H1 (cell line): ENCODE measurements at regions not wholly inside any gene's neighbourhood (a gene's known extent, or its start where the extent isn't known, plus 50 kb on each side); places are given as distances from the start of the nearest gene placed in this dataset.

Experiments
- CTCF ChIA-PET: fragments of 300-600 bp; sonication (Branson Sonifier 250); formaldehyde crosslinking; loops from one replicate; lab custom pipeline; 2021; ENCODE audit not compliant: partially characterized antibody; lab: Charles Lee
- POLR2A ChIA-PET: fragments of 300-600 bp; sonication (Branson Sonifier 250); formaldehyde crosslinking; loops from one replicate; lab custom pipeline; 2021; ENCODE audit warnings: inconsistent platforms; ENCODE audit not compliant: partially characterized antibody; lab: Charles Lee
- DNase-seq, 2 experiments: peaks; one replicate each; pipeline versions ENCODE4 v3.0.0 to v3.0.0-alpha.2; 2010 to 2022; ENCODE audit warnings: low spot score in 2 of 2, low read depth in 1 of 2, mixed read lengths in 1 of 2
- FAIRE-seq: peaks from 2 replicates; lab custom pipeline; 2011; peaks lifted over from hg19 to GRCh38; lab: Jason Lieb, UNC
- H2AFZ ChIP-seq: 2 replicates; pipeline ENCODE4 v1.8.1; 2012; ENCODE audit warnings: low read length, inconsistent platforms
- H2AK5ac ChIP-seq: 2 replicates; pipeline ENCODE4 v1.6.1; 2013; ENCODE audit warnings: low read depth, low read length
- H2BK120ac ChIP-seq: replicated peaks from 2 replicates; pipeline ENCODE3; 2013; ENCODE audit warnings: low read depth, low read length, inconsistent platforms
- H2BK12ac ChIP-seq: 2 replicates; pipeline ENCODE4 v1.6.1; 2013; ENCODE audit warnings: low read depth, low read length
- H2BK15ac ChIP-seq: 2 replicates; pipeline ENCODE4 v1.6.1; 2013; ENCODE audit warnings: low read length
- H2BK20ac ChIP-seq: 2 replicates; pipeline ENCODE4 v1.6.1; 2013; ENCODE audit warnings: low read length
- H2BK5ac ChIP-seq: 2 replicates; pipeline ENCODE4 v1.6.1; 2013; ENCODE audit warnings: low read depth, low read length
- H3K14ac ChIP-seq: 2 replicates; pipeline ENCODE4 v1.6.1; 2013; ENCODE audit warnings: inconsistent platforms; ENCODE audit not compliant: insufficient read length
- H3K18ac ChIP-seq: 2 replicates; pipeline ENCODE4 v1.6.1; 2013; ENCODE audit warnings: low read length; ENCODE audit errors: extremely low read depth
- H3K23ac ChIP-seq: 2 replicates; pipeline ENCODE4 v1.6.1; 2013; ENCODE audit warnings: inconsistent platforms; ENCODE audit not compliant: insufficient read length
- H3K23me2 ChIP-seq: 2 replicates; pipeline ENCODE4 v1.6.1; 2013; ENCODE audit warnings: low read depth, low read length
- H3K27ac ChIP-seq: 2 replicates; pipeline ENCODE4 v1.6.1; 2011; ENCODE audit warnings: low read depth, low read length, inconsistent platforms
- H3K27me3 ChIP-seq, 4 experiments: replicated peaks in 1 of 4; 1 replicate in 1 of 4; 2 replicates in 3 of 4; pipeline versions ENCODE4 v1.6.1 to v1.8.1; 2011 to 2013; ENCODE audit warnings: low read length in 3 of 4, mild to moderate bottlenecking in 3 of 4, inconsistent platforms in 2 of 4, mixed read lengths in 2 of 4, moderate library complexity in 1 of 4; ENCODE audit not compliant: control insufficient read depth in 3 of 4, insufficient read depth in 3 of 4; ENCODE audit errors: extremely low read depth in 1 of 4
- H3K36me3 ChIP-seq, 4 experiments: 2 replicates each; pipeline versions ENCODE4 v1.6.1 to v1.8.1; 2011 to 2013; ENCODE audit warnings: mild to moderate bottlenecking in 4 of 4, low read length in 3 of 4, moderate library complexity in 2 of 4, control low read depth in 1 of 4, inconsistent platforms in 1 of 4; ENCODE audit not compliant: insufficient read depth in 4 of 4, control insufficient read depth in 2 of 4
- H3K4ac ChIP-seq: replicated peaks from 2 replicates; pipeline ENCODE3; 2013; ENCODE audit warnings: low read length, low read depth, mixed read lengths, inconsistent platforms; ENCODE audit not compliant: insufficient read length
- H3K4me1 ChIP-seq, 4 experiments: replicated peaks in 1 of 4; 1 replicate in 1 of 4; 2 replicates in 3 of 4; pipeline versions ENCODE4 v1.6.1 to v1.8.1; 2011 to 2013; ENCODE audit warnings: low read length in 3 of 4, inconsistent platforms in 2 of 4, mixed read lengths in 1 of 4; ENCODE audit not compliant: insufficient read depth in 4 of 4, control insufficient read depth in 3 of 4
- H3K4me2 ChIP-seq, 2 experiments: 2 replicates each; pipeline versions ENCODE4 v1.6.1 to v1.8.1; 2011 to 2013; ENCODE audit warnings: low read depth in 2 of 2, low read length in 2 of 2, control low read depth in 1 of 2, inconsistent platforms in 1 of 2, mild to moderate bottlenecking in 1 of 2; ENCODE audit not compliant: insufficient read depth in 1 of 2
- H3K4me3 ChIP-seq, 4 experiments: fragments of 200-600, 300-600 bp in 1 of 4; sonication (generic), shearing (Covaris generic), sonication (Bioruptor Twin) in 1 of 4; 2 replicates each; pipeline versions ENCODE4 v1.5.1 to v1.8.1; 2011 to 2016; ENCODE audit warnings: low read length in 4 of 4, low read depth in 3 of 4, control low read depth in 2 of 4, inconsistent platforms in 2 of 4, mild to moderate bottlenecking in 2 of 4, mixed read lengths in 1 of 4, moderate library complexity in 1 of 4; ENCODE audit not compliant: insufficient read depth in 2 of 4; ENCODE audit errors: extremely low read depth in 1 of 4
- H3K56ac ChIP-seq: replicated peaks from 2 replicates; pipeline ENCODE3; 2013; ENCODE audit warnings: low read depth, mild to moderate bottlenecking, mixed read lengths, low read length, inconsistent platforms; ENCODE audit not compliant: insufficient read length
- H3K79me1 ChIP-seq: 2 replicates; pipeline ENCODE4 v1.6.1; 2013; ENCODE audit warnings: low read depth, low read length, control low read depth
- H3K79me2 ChIP-seq, 2 experiments: 2 replicates each; pipeline versions ENCODE4 v1.6.1 to v1.8.1; 2012 to 2013; ENCODE audit warnings: low read length in 2 of 2, mild to moderate bottlenecking in 2 of 2, inconsistent platforms in 1 of 2; ENCODE audit not compliant: insufficient read depth in 2 of 2, control insufficient read depth in 1 of 2
- H3K9ac ChIP-seq, 4 experiments: replicated peaks in 1 of 4; 1 replicate in 1 of 4; 2 replicates in 3 of 4; pipeline versions ENCODE4 v1.6.1 to v1.8.1; 2011 to 2013; ENCODE audit warnings: low read depth in 3 of 4, low read length in 3 of 4, control low read depth in 2 of 4, mild to moderate bottlenecking in 2 of 4, moderate library complexity in 2 of 4, inconsistent platforms in 1 of 4; ENCODE audit errors: extremely low read depth in 1 of 4
- H3K9me3 ChIP-seq, 2 experiments: 2 replicates each; pipeline versions ENCODE4 v1.6.1 to v1.8.1; 2012 to 2013; ENCODE audit warnings: mild to moderate bottlenecking in 2 of 2, moderate library complexity in 2 of 2, control low read depth in 1 of 2, inconsistent platforms in 1 of 2, low read depth in 1 of 2, low read length in 1 of 2, mixed read lengths in 1 of 2; ENCODE audit not compliant: insufficient read depth in 2 of 2
- H4K20me1 ChIP-seq, 2 experiments: replicated peaks in 1 of 2; 2 replicates each; pipeline versions ENCODE3 to v1.8.1; 2011 to 2013; ENCODE audit warnings: inconsistent platforms in 2 of 2, low read length in 2 of 2, mild to moderate bottlenecking in 1 of 2; ENCODE audit not compliant: insufficient read depth in 2 of 2, control insufficient read depth in 1 of 2
- H4K5ac ChIP-seq: 2 replicates; pipeline ENCODE4 v1.6.1; 2013; ENCODE audit warnings: low read length, low read depth, mixed read lengths, inconsistent platforms; ENCODE audit not compliant: insufficient read length
- H4K8ac ChIP-seq: 2 replicates; pipeline ENCODE4 v1.8.0; 2013; ENCODE audit warnings: mild to moderate bottlenecking, moderate library complexity, low read length, inconsistent platforms; ENCODE audit not compliant: insufficient read depth; ENCODE audit errors: extremely low read depth
- H4K91ac ChIP-seq: replicated peaks from 2 replicates; pipeline ENCODE3; 2013; ENCODE audit warnings: low read length, mixed read lengths, inconsistent platforms; ENCODE audit not compliant: insufficient read length
- ASH2L ChIP-seq: fragments of 200-600, 300-600 bp; sonication (generic); IDR thresholded peaks from one replicate; pipeline ENCODE4 v1.7.1; 2017; ENCODE audit warnings: low read length
- BRCA1 ChIP-seq: IDR thresholded peaks from 2 replicates; pipeline ENCODE4 v1.6.1; 2012; ENCODE audit warnings: low read depth, low read length, improper control_type of control experiment
- CBX5 ChIP-seq: fragments of 300-800, 300-1000 bp; sonication (generic); IDR thresholded peaks from 2 replicates; pipeline ENCODE4 v1.7.1; 2016; ENCODE audit warnings: antibody characterized with exemption, low read length, low read depth
- CTBP2 ChIP-seq: IDR thresholded peaks from 2 replicates; pipeline ENCODE4 v1.7.0; 2011; ENCODE audit warnings: borderline replicate concordance, mild to moderate bottlenecking, moderate library complexity, mixed read lengths, low read length; ENCODE audit not compliant: insufficient read depth, insufficient read length
- JUN ChIP-seq: IDR thresholded peaks from 2 replicates; pipeline ENCODE4 v1.6.1; 2011; ENCODE audit warnings: low read depth, mild to moderate bottlenecking, improper control_type of control experiment, low read length
- POLR2A ChIP-seq, 2 experiments: IDR thresholded peaks; 1 replicate in 1 of 2; 2 replicates in 1 of 2; pipeline ENCODE4 v1.6.1; 2011; ENCODE audit warnings: low read depth in 2 of 2, low read length in 2 of 2, mild to moderate bottlenecking in 2 of 2; ENCODE audit errors: control extremely low read depth in 1 of 2
- POU5F1 ChIP-seq: IDR thresholded peaks from 2 replicates; pipeline ENCODE4 v1.6.1; 2011; ENCODE audit warnings: low read depth, mild to moderate bottlenecking, low read length, moderate library complexity
- RAD21 ChIP-seq, 2 experiments: IDR thresholded peaks in 1 of 2; conservative IDR thresholded peaks in 1 of 2; 2 replicates each; pipeline ENCODE4 v1.6.1; 2011; ENCODE audit warnings: low read depth in 2 of 2, low read length in 2 of 2, improper control_type of control experiment in 1 of 2, inconsistent platforms in 1 of 2, mild to moderate bottlenecking in 1 of 2, moderate library complexity in 1 of 2
- RXRA ChIP-seq: IDR thresholded peaks from 2 replicates; pipeline ENCODE4 v1.6.1; 2011; ENCODE audit warnings: low read depth, mild to moderate bottlenecking, low read length, moderate library complexity; ENCODE audit not compliant: insufficient read depth
- SAP30 ChIP-seq: fragments of 300-600 bp; sonication (generic); IDR thresholded peaks from 2 replicates; pipeline ENCODE4 v1.7.1; 2012; ENCODE audit warnings: low read length, moderate library complexity, mild to moderate bottlenecking, inconsistent platforms; ENCODE audit not compliant: insufficient read depth, insufficient replicate concordance
- SP1 ChIP-seq: IDR thresholded peaks from 2 replicates; pipeline ENCODE4 v1.6.1; 2011; ENCODE audit warnings: low read depth, low read length
- TAF1 ChIP-seq: IDR thresholded peaks from 2 replicates; pipeline ENCODE4 v1.6.1; 2011; ENCODE audit warnings: mild to moderate bottlenecking, low read depth, low read length
- TBP ChIP-seq: IDR thresholded peaks from 2 replicates; pipeline ENCODE4 v1.6.1; 2011; ENCODE audit warnings: low read depth, low read length, improper control_type of control experiment
- YY1 ChIP-seq: IDR thresholded peaks from 2 replicates; pipeline ENCODE4 v1.6.1; 2011; ENCODE audit warnings: low read depth, mild to moderate bottlenecking, low read length
- WGBS, 2 experiments: shearing (Covaris generic) in 1 of 2; methylation state at CpG; one replicate each; pipeline versions ENCODE4 v1.1.6 to v1.1.7; 2013 to 2015; ENCODE audit warnings: low lambda C conversion rate in 2 of 2, mixed read lengths in 2 of 2, inconsistent platforms in 1 of 2, low coverage in 1 of 2, missing lambda C conversion rate in 1 of 2; ENCODE audit not compliant: insufficient replicate concordance in 2 of 2, insufficient coverage in 1 of 2, insufficient read length in 1 of 2; ENCODE audit errors: extremely low coverage in 1 of 2, missing lambda C conversion rate in 1 of 2; 5-methylcytosine and 5-hydroxymethylcytosine counted together
- TF ChIP-seq, protein P1 (sequence below): IDR thresholded peaks from 2 replicates; pipeline ENCODE4 v1.6.1; 2011; ENCODE audit warnings: low read depth, mild to moderate bottlenecking, low read length; ENCODE audit not compliant: insufficient read depth

DNA sequence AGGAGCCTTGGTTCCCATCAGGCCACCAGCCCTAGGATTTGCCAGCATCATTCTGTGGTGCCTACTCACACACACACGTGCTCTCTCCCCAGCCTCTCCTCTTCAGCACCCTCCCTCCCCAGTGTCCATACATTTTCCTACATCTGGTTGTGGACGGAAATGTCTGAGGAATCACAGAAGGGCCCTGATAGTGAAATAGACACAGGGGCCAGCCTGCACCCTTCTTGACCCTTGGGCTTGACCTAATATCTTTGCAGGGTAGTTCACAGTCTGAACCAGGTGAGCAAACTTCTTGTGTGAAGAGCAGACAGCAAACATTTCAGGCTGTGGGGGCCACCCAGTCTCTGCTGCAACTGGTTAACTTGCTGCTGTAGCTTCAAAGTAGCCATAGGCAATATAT lies 108.5 kb upstream of the NXT1 start:
- no peak overlapping the region for H2BK15ac ChIP-seq
- H3K14ac ChIP-seq = no peak overlapping the region
- no peaks in the 10 kb centered on the region for H3K79me2 ChIP-seq
- no peak overlapping the region for H3K4me3 ChIP-seq
- no peaks in the 10 kb centered on the region for H3K23me2 ChIP-seq
- 69% methylated on average over 2 of the region's 2 CpGs; no CpG with 5 or more reads in 1 of the 2 experiments for WGBS, 2 experiments
- H3K56ac ChIP-seq = no peak overlapping the region
- POLR2A ChIA-PET = no interaction called here
- no peak overlapping the region for H2BK20ac ChIP-seq
- CTCF ChIA-PET = interaction anchor here (0.8 to 1.5 kb wide), 4 partner anchors 8 to 97 kb away, joined by 3 to 4 read pairs (median 3); no protein-coding TSS in a partner anchor
- DNase-seq = peak in 1 of 2 experiments; percentile 20
- FAIRE-seq = no peak
- H3K9me3 ChIP-seq = no peaks in the 10 kb centered on the region
- H4K20me1 ChIP-seq = no peaks in the 10 kb centered on the region
- H4K91ac ChIP-seq = no peak overlapping the region
- H3K4me2 ChIP-seq = no peak overlapping the region
- no peak overlapping the region for H2AFZ ChIP-seq
- H3K9ac ChIP-seq = no peak overlapping the region
- no peak overlapping the region for H4K5ac ChIP-seq
- no peak overlapping the region for H2BK12ac ChIP-seq
- H3K27ac ChIP-seq = no peak overlapping the region
- no peaks in the 10 kb centered on the region for H3K79me1 ChIP-seq
- H3K36me3 ChIP-seq = no peaks in the 10 kb centered on the region
- H2AK5ac ChIP-seq = no peak overlapping the region
- H3K27me3 ChIP-seq = no peaks in the 10 kb centered on the region
- H4K8ac ChIP-seq = no peak overlapping the region
- H3K4me1 ChIP-seq = no peaks in the 10 kb centered on the region
- no peak overlapping the region for H2BK5ac ChIP-seq
- no peak overlapping the region for H2BK120ac ChIP-seq
- no peak overlapping the region for H3K4ac ChIP-seq
- no peak overlapping the region for H3K23ac ChIP-seq
- H3K18ac ChIP-seq = no peak overlapping the region
- TF ChIP-seq RAD21 (IDR thresholded peaks at IDR 0.05 in 1 of 2, conservative IDR thresholded peaks at IDR 0.05 in 1 of 2; ENCODE audit: low read depth in 2 of 2, low read length in 2 of 2) (no peak), SP1 (no peak), POLR2A (IDR thresholded peaks at IDR 0.05; ENCODE audit: control extremely low read depth in 1 of 2, low read depth in 2 of 2, low read length in 2 of 2) (no peak), ASH2L (no peak), TAF1 (no peak), SAP30 (no peak), CTBP2 (no peak), TBP (no peak), RXRA (no peak), JUN (no peak), BRCA1 (no peak), POU5F1 (no peak), YY1 (no peak), CBX5 (no peak)
- TF ChIP-seq, protein P1, sequence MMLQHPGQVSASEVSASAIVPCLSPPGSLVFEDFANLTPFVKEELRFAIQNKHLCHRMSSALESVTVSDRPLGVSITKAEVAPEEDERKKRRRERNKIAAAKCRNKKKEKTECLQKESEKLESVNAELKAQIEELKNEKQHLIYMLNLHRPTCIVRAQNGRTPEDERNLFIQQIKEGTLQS = no peak
